ENCODE measurements at regions not wholly inside any gene's neighbourhood (a gene's known extent, or its start where the extent isn't known, plus 50 kb on each side); places are given as distances from the start of the nearest gene placed in this dataset.
"Not testable (repeated sequence)": the region's sequence is repeated elsewhere in the genome, so short reads cannot be mapped to it uniquely, and the experiment has no call there.

- no peak for DNase-seq
These were observed 50.2 kb upstream of the PLET1 start for GRCh38 chr11:112310848-112311247.

- DNase-seq = no peak
These were observed 54.5 kb upstream of the PLET1 start for GRCh38 chr11:112315057-112315720.

- no peak for DNase-seq
These were observed 55.4 kb upstream of the PLET1 start for GRCh38 chr11:112315861-112316739.

- no peak for DNase-seq
These were observed 56.3 kb upstream of the PLET1 start for GRCh38 chr11:112316971-112317370.

- DNase-seq = no peak
These were observed 57.5 kb upstream of the PLET1 start for GRCh38 chr11:112318184-112318591.

GRCh38 chr11:112318661-112319060 lies 58.0 kb upstream of the PLET1 start:
- no peak for DNase-seq

- DNase-seq = no peak
These were observed 60.0 kb upstream of the PLET1 start for GRCh38 chr11:112320668-112321067.

- DNase-seq = no peak
These were observed 61.0 kb upstream of the PLET1 start for GRCh38 chr11:112321501-112322172.

GRCh38 chr11:112322173-112322790 lies 61.6 kb upstream of the PLET1 start:
- DNase-seq = no peak

- DNase-seq = no peak
These were observed 73.7 kb upstream of the PLET1 start for GRCh38 chr11:112334381-112334780.

- no peak for DNase-seq
These were observed 75.8 kb upstream of the PLET1 start for GRCh38 chr11:112336356-112336886.

- DNase-seq = no peak
These were observed 78.9 kb upstream of the PLET1 start for GRCh38 chr11:112339566-112339965.

GRCh38 chr11:112343368-112344039 lies 82.8 kb upstream of the PLET1 start:
- DNase-seq = no peak

- DNase-seq = no peak
These were observed 83.4 kb upstream of the PLET1 start for GRCh38 chr11:112344040-112344413.

GRCh38 chr11:112345166-112345565 lies 84.5 kb upstream of the PLET1 start:
- DNase-seq = no peak

- no peak for DNase-seq
These were observed 85.0 kb upstream of the PLET1 start for GRCh38 chr11:112345706-112346105.

GRCh38 chr11:112346586-112346985 lies 85.9 kb upstream of the PLET1 start:
- no peak for DNase-seq

GRCh38 chr11:112348480-112349029 lies 87.9 kb upstream of the PLET1 start:
- no peak for DNase-seq

GRCh38 chr11:112351423-112351822 lies 90.8 kb upstream of the PLET1 start:
- DNase-seq = not testable (repeated sequence)

- DNase-seq = no peak
These were observed 92.2 kb upstream of the PLET1 start for GRCh38 chr11:112352907-112353306.

GRCh38 chr11:112354364-112354763 lies 93.7 kb upstream of the PLET1 start:
- no peak for DNase-seq

GRCh38 chr11:112355726-112356125 lies 95.1 kb upstream of the PLET1 start:
- DNase-seq = no peak
